Mucosa of rectum (tissue), 2 donors: ENCODE measurements at regions not wholly inside any gene's neighbourhood (a gene's known extent, or its start where the extent isn't known, plus 50 kb on each side); places are given as distances from the start of the nearest gene placed in this dataset.
A peak's percentile ranks its signal among the peaks of the same experiment; 100 is the strongest.
"Not testable (repeated sequence)": the region's sequence is repeated elsewhere in the genome, so short reads cannot be mapped to it uniquely, and the experiment has no call there.

Source experiments
- H3K27ac ChIP-seq, 2 donors: one replicate each; pipeline ENCODE4 v1.7.0; 2013; ENCODE audit warnings: inconsistent platforms in 2 of 2, low read depth in 2 of 2, low read length in 2 of 2
- H3K27me3 ChIP-seq, 2 donors: one replicate each; pipeline ENCODE4 v1.7.0; 2013; ENCODE audit warnings: low read length in 2 of 2; ENCODE audit not compliant: control insufficient read depth in 2 of 2, insufficient read depth in 2 of 2
- H3K36me3 ChIP-seq, 2 donors: one replicate each; pipeline ENCODE4 v1.7.0; 2013; ENCODE audit warnings: low read length in 2 of 2; ENCODE audit not compliant: control insufficient read depth in 2 of 2, insufficient read depth in 2 of 2
- H3K4me1 ChIP-seq, 2 donors: one replicate each; pipeline ENCODE4 v1.7.0; 2013; ENCODE audit warnings: low read length in 2 of 2, mild to moderate bottlenecking in 1 of 2; ENCODE audit not compliant: control insufficient read depth in 2 of 2, insufficient read depth in 2 of 2
- H3K4me3 ChIP-seq, 2 donors: one replicate each; pipeline ENCODE4 v1.7.0; 2013; ENCODE audit warnings: low read length in 2 of 2
- H3K9ac ChIP-seq, 2 donors: one replicate each; pipeline ENCODE4 v1.7.0; 2013; ENCODE audit warnings: low read length in 2 of 2, low read depth in 1 of 2, mild to moderate bottlenecking in 1 of 2
- H3K9me3 ChIP-seq, 2 donors: one replicate each; pipeline ENCODE4 v1.7.0; 2013; ENCODE audit warnings: low read length in 2 of 2; ENCODE audit not compliant: control insufficient read depth in 2 of 2
- donor health status: healthy.
- donor health status: Normal muscosa, but diverticular disease.

- Histone ChIP-seq H3K9me3 (no peaks in the 10 kb centered on the region), H3K4me1 (peaks cover 0 to 3% of the 10 kb centered on the region in 2 donors), H3K27ac (no peak overlapping the region), H3K9ac (no peak overlapping the region), H3K4me3 (no peak overlapping the region), H3K27me3 (no peaks in the 10 kb centered on the region), H3K36me3 (no peaks in the 10 kb centered on the region)
These were observed 272.7 kb upstream of the MBL2 start for GRCh38 chr10:53045315-53045714.

- H3K4me1 ChIP-seq, H3K36me3 ChIP-seq, H3K27ac ChIP-seq, H3K4me3 ChIP-seq, H3K9me3 ChIP-seq, H3K27me3 ChIP-seq, H3K9ac ChIP-seq: not testable (repeated sequence)
These were observed 263.2 kb upstream of the MBL2 start for GRCh38 chr10:53035823-53036222.

GRCh38 chr10:53033396-53033795 lies 260.8 kb upstream of the MBL2 start:
- no peaks in the 10 kb centered on the region for H3K36me3 ChIP-seq
- no peaks in the 10 kb centered on the region for H3K27me3 ChIP-seq
- H3K9ac ChIP-seq, result no peak overlapping the region
- no peak overlapping the region for H3K27ac ChIP-seq
- H3K4me1 ChIP-seq, result peaks cover 0 to 5% of the 10 kb centered on the region in 2 donors
- no peaks in the 10 kb centered on the region for H3K9me3 ChIP-seq
- no peak overlapping the region for H3K4me3 ChIP-seq

DNA sequence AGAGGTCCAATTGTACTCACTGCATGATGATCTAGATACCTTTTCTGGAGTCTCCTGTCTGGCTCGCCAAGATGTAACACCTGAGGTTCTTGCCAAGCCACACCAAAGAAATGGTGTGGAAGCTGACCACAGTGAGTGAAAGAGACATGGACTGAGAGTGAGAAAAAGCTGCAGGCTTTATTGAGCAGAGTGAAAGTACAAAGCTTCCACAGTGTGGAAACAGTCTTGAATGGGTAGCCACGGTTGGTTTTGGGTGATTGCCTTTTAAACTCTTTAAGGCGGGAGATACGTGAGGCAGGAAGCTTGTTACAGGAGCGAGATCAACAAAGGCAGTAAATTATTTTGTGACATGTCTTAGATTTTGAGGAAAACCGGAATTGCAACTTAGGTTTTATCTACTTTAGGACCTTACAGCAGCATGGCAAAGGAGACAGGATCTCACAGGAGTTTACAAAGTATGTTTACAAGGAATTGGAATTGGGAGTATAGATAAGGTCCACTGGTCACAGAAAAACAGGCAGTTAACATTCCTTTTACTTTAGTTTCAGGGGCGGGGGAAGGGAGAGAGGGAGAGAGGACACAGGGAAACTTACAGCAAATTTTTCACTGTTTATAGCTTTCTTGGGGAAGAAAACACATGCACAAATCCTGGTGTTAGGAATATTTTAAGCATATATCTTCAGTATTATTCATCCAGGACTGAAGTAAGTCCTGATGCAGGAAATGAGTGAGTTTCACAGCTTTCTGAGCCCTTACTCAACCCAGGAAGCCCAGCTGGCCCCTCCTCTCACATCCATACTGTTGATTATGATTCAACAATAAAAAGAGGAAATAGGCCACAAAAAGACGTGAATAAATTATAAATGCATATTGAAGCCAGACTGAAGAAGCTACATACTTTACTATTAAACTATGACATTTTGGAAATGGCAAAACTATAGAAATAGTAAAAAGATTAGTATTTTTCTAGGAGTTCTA lies 257.6 kb upstream of the MBL2 start:
- Histone ChIP-seq H3K27ac (peak overlapping the region in 1 of 2 donors; percentile 15), H3K4me3 (peak overlapping the region in 1 of 2 donors; percentile 16)
- not testable (repeated sequence) for H3K4me1 ChIP-seq, H3K27me3 ChIP-seq, H3K36me3 ChIP-seq, H3K9ac ChIP-seq, H3K9me3 ChIP-seq

GRCh38 chr10:53029449-53029848 lies 256.9 kb upstream of the MBL2 start:
- H3K36me3 ChIP-seq, result no peaks in the 10 kb centered on the region
- H3K4me1 ChIP-seq, result peaks cover 0 to 5% of the 10 kb centered on the region in 2 donors
- no peak overlapping the region for H3K4me3 ChIP-seq
- H3K9ac ChIP-seq, result no peak overlapping the region
- no peaks in the 10 kb centered on the region for H3K27me3 ChIP-seq
- H3K9me3 ChIP-seq, result no peaks in the 10 kb centered on the region
- H3K27ac ChIP-seq, result no peak overlapping the region

DNA sequence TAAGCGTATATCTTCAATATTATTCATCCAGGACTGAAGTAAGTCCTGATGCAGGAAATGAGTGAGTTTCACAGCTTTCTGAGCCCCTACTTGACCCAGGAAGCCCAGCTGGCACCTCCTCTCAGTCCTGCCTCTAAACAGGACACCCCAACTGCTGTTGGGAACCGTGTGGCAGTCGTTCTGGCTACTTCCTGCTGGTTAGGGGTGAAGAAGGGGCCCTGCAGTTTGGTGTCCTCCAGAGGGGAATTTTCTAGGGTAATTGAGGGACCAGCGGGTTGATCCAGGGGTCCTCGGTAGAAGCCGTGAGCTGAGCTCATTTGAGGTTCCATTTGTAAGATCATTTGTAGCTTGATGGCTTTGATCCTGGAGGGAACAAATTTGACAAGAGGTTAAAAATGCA lies 253.2 kb upstream of the MBL2 start:
- H3K9ac ChIP-seq, H3K4me1 ChIP-seq, H3K27me3 ChIP-seq, H3K9me3 ChIP-seq, H3K27ac ChIP-seq, H3K36me3 ChIP-seq: not testable (repeated sequence)
- peak overlapping the region in 1 of 2 donors; percentile 75 for H3K4me3 ChIP-seq

DNA sequence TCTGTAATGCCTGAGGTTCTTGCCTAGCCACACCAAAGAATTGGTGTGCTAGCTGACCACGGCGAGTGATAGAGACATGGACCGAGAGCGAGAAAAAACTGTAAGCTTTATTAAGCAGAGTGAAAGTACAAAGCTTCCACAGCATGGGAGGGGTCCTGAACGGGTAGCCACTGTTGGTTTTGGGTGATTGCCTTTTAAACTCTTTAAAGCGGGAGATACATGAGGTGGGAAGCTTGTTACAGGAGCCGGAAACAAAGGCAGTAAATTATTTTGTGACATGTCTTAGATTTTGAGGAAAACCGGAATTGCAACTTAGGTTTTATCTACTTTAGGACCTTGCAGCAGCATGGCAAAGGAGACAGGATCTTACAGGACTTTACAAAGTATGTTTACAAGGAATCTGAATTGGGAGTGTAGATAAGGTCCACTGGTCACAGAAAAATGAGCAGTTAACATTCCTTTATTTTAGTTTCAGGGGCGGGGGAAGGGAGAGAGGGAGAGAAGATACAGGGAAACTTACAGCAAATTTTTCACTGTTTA lies 252.7 kb upstream of the MBL2 start:
- no peaks in the 10 kb centered on the region for H3K4me1 ChIP-seq
- no peaks in the 10 kb centered on the region for H3K27me3 ChIP-seq
- H3K4me3 ChIP-seq, result peak overlapping the region; percentile 48 to 75
- H3K9me3 ChIP-seq, result no peaks in the 10 kb centered on the region
- H3K36me3 ChIP-seq, result no peaks in the 10 kb centered on the region
- no peak overlapping the region for H3K27ac ChIP-seq
- peak overlapping the region; percentile 4 to 8 for H3K9ac ChIP-seq

DNA sequence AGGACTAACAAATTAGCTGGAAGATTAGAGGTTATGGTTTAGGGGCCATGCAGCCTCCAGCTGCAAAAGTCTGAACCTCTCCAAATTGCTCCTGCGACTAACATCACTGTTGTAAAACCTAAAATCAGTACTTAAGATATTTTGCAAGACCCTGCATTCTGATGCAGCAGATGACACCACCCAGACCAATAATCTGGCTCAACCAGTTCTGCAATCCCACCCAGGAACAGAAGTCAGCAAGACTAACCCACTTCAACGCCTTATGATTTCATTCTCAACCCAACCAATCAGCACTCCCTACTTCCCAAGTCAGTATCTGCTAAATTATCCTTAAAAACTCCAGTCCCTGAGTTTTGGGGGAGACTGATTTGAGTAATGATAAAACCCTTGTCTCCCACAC lies 250.8 kb upstream of the MBL2 start:
- H3K27me3 ChIP-seq, result no peaks in the 10 kb centered on the region
- H3K4me1 ChIP-seq, result no peaks in the 10 kb centered on the region
- no peaks in the 10 kb centered on the region for H3K36me3 ChIP-seq
- no peak overlapping the region for H3K9ac ChIP-seq
- no peak overlapping the region for H3K4me3 ChIP-seq
- H3K9me3 ChIP-seq, result no peaks in the 10 kb centered on the region
- H3K27ac ChIP-seq, result no peak overlapping the region

DNA sequence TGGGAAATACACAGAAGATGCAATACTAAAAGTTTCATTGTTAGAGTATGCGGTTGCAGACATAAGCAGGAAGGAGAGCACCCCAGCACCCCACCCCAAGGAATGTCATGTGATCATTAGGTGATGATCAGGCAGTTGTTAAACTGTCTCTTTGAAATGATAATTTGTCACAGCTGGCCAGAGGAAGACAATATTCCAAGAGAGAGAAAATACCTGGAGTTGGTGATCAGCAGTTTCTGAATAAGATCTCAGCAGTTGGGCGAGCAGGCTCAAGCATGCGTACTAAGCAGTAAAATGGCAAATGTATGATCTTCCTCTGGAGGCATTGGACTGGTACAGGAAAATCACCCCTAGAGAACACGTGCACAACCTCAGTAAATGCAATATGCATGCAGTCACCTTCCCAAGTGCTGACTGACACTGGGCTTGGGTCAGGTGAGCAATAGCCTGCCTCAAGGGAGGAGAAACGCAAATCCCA lies 250.1 kb upstream of the MBL2 start:
- H3K9me3 ChIP-seq, result no peaks in the 10 kb centered on the region
- H3K4me3 ChIP-seq, result no peak overlapping the region
- no peaks in the 10 kb centered on the region for H3K27me3 ChIP-seq
- no peaks in the 10 kb centered on the region for H3K4me1 ChIP-seq
- no peaks in the 10 kb centered on the region for H3K36me3 ChIP-seq
- H3K27ac ChIP-seq, result no peak overlapping the region
- H3K9ac ChIP-seq, result no peak overlapping the region

DNA sequence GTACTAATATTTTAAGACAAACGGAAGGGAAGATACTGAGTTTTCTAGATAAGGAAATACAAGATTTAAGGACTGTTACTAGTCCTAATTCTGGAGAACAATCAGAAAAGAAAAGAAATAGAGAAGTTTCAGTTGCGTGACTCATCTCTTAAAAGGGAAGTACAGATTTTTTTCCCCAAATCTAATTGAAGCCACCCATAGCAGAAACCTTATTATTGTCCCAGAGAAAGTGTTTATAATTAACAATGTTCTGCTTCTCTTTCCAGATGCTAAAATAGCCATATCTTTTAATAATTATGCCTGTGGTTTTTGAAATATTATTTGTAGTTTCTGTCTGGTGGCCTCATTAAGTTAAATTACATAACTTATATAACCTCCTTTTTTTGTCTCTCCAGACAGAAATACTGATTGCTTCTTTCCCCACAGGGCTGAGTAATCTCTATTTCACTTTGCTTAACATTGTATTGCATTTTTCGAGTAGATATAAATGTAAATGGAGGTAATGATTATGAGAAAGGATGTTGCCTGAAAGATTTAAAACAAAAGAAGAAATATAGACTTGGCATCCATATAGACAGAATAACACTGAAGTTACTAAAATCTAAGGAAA lies 240.7 kb upstream of the MBL2 start:
- no peaks in the 10 kb centered on the region for H3K9me3 ChIP-seq
- no peak overlapping the region for H3K9ac ChIP-seq
- H3K27ac ChIP-seq, result no peak overlapping the region

More for the DNA sequence above, 240.7 kb upstream of the MBL2 start:
- Histone ChIP-seq H3K27me3 (no peaks in the 10 kb centered on the region), H3K36me3 (no peaks in the 10 kb centered on the region), H3K4me3 (no peak overlapping the region), H3K4me1 (no peaks in the 10 kb centered on the region)
